Stimulated activated CD4-positive, alpha-beta T cell treated with anti-CD3 and anti-CD28 coated beads, Interleukin-2, amount 100 ng/mL, for 4 hours (primary cell): ENCODE measurements at regions not wholly inside any gene's neighbourhood (a gene's known extent, or its start where the extent isn't known, plus 50 kb on each side); places are given as distances from the start of the nearest gene placed in this dataset.
"Not testable (repeated sequence)": the region's sequence is repeated elsewhere in the genome, so short reads cannot be mapped to it uniquely, and the experiment has no call there.

Source experiments
- DNase-seq: peaks from one replicate; pipeline ENCODE4 v3.0.0-alpha.2; 2020; ENCODE audit warnings: low read depth

DNA sequence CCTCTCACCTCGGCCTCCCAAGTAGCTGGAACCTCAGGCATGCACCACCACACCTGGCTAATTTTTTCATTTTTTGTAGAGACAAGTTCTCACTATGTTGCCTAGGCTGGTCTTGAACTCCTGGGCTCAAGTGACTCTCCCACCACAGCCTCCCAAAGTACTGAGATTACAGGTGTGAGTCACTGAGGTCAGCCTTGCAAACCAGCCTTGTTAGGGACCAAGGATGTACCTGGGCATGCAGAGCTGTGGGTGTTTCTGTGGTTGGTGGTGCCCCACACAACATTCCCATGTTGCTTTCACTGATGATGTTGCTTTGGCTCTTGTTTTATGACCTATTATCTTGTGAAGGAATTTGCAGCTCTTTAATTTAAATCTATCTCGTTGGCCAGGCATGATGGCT lies 54.8 kb downstream of the OTUD1 start:
- no peak for DNase-seq

DNA sequence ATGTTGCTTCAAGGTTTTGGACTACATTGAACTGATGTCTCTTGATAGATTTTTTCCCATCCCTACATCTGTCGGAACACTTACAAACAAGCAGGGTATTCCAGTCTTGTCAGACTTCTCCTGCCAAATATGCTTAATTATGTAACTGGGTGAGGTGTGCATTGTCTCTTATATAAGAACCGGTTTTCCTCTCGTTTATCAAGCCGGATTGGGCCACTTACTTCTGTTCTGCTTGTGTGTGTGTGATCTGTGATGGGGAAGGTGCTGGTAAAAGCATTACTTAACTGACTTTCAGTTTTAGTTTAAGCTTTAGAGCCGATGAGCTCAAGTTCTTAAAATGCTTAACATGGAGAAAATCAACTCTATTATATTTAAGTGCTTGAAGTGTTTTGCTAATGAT lies 57.9 kb downstream of the OTUD1 start:
- no peak for DNase-seq

DNA sequence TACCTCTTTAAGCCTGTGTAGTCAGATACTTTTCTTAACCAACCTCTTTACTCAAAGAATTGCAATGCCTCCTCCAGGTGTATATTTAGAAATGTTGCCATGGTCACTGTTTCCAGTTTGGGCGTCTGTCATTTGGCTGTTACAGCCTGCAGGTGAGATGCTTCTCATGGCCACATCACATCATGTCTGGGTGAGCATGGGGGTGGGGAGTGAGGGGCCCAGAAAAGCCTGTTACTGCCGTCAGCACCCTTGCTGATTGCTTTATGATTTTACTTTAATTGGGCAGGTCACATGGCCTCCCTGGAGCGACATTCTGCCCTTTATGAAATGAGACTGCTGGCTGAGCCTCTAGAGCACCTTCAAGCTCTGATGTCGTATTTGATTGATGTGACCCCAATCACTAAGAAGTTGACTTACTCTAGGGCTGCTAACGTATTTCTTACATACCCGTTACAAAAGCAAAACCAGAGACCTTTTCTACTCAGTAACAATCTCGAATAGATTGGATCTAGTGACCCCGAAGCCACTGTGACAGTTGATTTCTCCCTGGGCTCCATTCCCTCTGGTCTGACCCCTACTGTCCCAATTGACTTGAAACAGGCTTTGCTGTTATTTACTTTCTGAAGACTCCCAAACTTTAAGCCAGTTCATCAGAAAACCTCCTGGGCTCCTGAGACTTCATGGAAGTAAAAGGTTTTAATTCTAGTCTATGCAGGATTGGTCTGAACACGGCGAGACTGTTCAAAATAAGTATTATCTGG lies 60.7 kb downstream of the OTUD1 start:
- no peak for DNase-seq

DNA sequence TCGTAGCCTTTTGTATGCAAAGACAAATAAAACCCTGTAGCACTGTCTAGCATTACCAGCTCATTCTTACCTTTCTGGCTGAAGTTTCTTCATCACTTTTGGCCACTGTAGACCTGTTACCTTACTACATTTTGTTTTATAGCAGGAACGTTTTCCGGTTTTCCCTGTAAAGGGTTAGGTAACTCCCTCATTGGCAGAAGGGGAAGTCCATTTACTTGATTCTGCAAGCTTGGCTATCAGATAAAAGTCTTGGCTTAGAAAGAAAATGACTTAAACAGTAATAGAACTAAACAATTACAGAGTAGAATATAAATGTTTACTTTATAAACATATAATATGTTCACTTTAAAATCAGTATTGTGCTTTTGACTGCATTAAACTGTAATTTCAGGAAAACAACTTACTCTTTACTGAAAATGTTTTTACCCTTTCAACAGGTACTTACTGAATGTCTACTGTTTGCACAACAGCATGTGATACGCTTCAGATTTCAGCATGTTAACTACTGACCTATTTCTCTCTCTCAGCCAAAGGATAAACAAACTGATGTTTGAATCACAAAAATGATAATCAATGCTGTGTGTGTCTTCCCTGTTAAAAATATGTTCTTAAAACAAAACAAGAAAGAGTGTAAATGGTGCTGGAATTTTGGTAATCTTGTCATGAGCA lies 67.1 kb downstream of the OTUD1 start:
- DNase-seq, result no peak

DNA sequence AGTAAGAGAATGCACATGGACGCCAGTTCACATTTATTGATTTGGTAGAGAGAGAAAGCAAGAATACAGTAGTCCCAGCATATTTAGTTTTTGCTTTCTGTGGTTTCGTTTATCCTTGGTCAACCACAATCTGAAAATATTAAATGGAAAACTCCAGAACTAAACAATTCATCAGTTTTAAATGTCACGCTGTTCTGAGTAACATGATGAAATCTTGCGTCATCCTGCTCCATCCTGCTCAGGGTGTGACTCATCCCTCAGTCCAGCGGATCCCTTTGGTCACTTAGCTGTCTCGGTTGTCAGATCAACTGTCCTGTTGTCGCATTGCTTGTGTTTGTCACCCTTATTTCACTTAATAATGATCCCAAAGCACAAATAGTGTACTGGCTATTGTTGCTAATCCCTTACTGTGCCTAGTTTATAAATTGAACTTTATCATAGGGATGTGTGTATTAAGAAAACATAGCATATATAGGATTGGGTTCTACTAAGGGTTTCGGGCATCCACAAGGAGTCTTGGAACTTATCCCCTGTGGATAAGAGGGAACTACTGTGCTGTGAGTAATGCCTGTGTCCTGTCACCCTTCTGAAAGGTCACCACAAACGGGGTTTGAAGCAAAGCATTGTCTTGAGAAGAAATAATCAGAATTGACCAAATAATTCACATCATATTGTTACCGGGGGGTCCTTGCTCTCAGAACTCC lies 73.6 kb downstream of the OTUD1 start:
- DNase-seq, result no peak

DNA sequence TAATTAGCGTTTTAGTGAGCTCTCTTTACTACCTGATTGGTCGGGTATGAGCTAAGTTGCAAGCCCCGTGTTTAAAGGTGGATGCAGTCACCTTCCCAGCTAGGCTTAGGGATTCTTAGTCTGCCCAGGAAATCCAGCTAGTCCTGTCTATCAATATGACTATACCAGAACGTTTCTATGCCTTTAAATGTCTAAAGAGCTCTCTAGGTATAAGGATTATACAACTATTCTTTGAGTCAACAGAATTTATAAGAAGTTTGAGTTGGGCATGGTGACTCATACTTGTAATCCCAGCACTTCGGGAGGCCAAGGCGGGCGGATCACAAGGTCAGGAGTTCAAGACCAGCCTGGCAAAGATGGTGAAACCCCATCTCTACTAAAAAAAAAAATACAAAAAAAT lies 74.7 kb downstream of the OTUD1 start:
- DNase-seq, result not testable (repeated sequence)

DNA sequence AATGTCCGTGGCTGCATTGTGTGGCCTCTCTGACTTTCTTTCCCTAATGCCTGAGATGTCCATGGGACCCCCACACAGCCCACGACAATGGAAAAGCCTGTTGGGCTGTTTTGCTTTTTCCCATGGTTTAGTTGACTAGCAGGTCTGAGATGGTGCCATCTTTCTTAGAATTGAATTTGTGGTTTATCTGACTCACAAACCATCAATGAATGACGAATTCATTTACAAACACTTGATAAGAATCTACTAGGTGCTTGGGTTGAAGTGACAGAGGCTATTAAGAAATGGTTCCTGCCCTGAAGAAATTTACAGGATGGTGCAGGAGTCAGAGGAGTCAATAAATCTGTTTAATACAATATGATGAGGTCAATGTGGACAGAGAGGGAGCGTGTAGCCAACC lies 75.4 kb downstream of the OTUD1 start:
- DNase-seq, result no peak

DNA sequence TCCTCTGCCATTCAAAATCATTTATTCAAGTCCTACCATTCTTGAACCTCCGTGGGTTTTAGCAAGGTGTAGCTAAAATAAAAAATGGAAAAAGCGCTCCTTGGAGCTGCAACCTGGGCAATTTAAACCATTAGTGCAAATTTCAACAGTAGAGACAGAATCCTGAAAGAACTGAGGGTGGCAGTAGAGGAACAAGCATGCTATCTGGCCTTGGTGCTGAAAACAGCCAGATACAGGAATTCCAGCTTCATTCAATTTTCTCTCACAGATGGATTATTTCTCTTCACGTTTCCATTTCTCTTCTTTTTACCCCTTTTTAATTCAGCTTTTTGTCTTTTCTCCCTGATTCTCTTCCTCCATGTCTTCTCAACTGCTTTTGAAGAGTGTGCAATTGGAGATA lies 77.7 kb downstream of the OTUD1 start:
- no peak for DNase-seq

DNA sequence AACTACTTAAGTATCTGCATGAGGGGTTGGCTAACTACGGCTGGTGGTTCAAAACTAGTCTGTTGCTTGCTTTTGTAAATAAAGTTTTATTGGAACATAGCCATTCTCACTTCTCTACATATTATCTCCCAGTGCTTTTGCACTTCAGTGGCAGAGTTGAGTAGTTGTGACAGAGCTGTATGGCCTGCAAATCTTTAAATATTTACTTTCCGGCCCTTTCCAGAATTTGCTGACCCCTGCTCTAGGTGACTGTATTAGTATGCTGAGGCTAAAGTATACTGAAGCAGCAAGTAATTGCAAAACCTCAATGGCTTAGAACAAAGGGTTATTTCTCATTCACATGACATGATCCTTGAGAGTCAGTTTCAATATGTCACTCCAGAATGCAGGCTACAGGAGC lies 78.3 kb downstream of the OTUD1 start:
- DNase-seq, result no peak

DNA sequence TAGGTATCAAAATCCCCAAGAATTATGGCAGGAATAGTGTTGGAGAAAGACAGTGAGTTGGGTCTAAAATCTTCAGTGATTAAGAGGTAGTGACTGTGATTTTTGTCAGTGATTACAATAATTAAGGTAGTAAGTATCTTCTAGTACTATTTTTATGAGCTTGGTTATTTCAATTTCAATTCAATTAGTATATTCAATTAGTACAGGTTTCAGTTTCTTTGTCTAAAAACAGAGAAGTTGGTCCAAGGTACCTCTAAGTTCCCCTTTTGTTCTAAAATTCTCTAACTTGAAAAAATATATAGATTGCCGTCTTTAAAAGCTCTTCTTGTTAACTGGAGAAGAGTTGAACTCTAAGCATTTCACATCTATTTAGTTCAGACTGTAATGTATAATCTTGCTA lies 82.9 kb downstream of the OTUD1 start:
- DNase-seq, result no peak

DNA sequence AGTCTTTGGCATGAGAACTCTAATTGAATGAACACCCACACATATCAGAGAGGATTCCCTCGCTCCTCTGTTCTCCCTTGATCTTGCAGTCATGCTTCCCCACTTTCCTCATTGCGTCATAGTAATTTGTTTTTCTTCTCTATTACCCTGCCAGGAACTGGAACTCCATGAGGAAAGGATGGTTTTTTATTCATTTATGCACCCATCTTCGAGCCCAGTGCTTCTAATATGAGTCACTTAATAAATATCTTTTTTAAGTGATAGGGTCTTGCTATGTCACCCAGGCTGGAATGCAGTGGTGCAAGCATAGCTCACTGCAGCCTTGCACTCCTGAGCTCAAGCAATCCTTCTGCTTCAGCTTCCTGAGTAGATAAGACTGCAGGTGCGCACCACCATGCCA lies 83.5 kb downstream of the OTUD1 start:
- no peak for DNase-seq

DNA sequence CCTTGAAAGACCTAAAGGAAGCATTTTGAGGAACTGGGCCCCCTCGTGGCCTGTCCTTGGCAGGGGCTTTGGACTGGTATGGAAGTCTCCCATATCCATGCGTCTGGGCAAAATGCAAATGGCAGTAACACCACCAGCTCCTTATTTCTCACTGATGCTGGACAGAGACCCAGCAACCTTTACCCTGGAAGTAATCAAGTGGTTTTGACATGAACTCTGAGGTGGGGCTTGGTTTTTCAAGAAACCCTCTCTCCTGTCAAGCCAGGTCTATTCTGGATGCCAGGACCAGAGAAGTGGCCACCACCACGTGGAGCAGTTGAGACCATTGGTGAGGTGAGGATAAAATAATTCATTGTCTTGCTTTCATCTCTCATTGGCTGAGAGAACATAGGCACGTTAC lies 84.4 kb downstream of the OTUD1 start:
- no peak for DNase-seq

DNA sequence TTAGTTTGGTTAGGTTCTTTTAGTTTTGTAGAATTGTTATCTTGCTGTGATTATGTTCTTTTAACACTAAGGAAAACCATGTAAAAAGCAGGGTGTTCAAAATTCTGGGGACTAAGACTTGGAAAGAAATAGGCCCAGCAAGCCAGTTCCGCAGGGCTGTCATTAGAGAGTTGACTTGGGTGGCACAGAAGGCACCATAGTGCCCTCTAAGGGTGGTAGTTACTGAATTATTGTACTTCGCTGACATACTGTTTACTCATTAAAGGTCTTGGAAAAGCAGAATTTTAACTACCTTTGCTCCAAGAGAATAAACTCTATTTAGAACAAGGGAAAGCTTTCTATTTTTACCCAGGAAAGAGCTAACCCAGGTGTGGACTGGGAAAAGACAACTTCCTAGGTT lies 86.5 kb downstream of the OTUD1 start:
- DNase-seq, result no peak

DNA sequence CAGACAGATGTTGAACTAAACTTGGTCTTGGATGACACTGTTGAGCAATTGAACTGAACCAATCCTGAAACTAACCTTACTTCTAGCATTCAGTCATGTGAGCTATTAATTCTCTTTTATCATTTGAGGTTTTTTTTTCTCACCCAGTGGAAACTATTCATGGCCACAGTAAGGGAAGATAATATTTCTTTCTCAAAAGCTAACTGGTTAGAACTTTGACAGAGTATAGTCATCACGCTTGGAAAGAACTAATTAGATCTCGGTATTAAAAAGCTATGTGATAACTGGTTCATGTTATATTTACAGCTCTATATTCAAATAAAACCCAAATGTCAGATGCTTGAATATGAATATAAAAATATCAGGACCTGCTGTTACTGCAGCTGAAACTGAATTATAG lies 89.5 kb downstream of the OTUD1 start:
- DNase-seq, result no peak

DNA sequence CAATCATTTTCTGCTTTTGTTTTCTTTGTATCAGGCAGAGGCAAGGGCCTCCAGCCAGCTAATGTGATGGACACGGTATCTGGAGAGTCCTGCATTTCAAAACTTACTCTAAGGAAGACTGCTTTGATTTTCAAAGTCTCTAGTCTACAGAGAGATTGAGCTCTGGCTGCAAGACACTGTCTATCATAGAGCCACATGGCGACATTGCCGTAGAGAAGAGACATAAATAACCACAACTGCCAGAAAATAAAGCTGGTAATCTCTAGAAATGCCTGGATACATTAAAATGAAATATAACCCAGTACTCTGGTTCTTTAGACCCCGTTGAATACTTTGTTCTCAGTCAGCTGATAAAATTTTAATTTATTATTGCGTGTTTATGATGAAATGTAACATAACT lies 90.8 kb downstream of the OTUD1 start:
- DNase-seq, result no peak

DNA sequence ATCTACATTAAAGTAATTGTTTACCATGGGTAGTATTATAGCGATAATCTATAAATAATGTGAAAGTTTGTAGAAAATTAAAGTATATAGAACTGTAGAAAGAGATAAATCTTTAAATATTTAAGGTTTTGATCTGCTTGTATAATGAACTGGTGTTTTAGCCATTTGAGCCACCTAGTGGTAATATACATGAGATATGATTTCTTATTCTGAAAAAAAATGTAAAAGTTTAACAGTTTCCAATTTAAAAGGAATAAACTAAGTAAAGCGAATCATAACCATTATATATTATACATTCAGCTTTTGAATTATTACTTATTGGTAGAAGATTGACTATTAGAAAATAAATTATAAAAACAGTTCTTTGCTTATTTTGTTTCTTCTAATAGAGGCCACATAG lies 91.2 kb downstream of the OTUD1 start:
- no peak for DNase-seq

DNA sequence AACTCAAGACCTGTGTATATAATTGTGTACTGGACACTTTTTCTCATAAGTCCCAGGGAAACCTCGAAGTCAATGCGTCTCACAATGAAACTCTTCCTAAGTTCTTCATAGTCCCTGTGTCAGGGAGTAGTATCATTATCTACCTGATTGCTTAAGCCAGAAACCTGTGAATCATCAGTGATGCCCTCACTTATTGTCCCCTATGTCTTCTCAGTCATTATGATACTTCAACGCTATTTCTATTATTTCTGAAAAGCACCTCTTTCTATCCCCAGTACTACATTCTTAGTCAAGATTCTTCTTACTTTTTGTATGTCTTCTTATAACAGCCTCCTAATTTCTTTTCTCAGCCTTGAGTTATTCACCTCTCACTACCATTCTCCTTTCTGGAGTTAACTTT lies 94.3 kb downstream of the OTUD1 start:
- no peak for DNase-seq

DNA sequence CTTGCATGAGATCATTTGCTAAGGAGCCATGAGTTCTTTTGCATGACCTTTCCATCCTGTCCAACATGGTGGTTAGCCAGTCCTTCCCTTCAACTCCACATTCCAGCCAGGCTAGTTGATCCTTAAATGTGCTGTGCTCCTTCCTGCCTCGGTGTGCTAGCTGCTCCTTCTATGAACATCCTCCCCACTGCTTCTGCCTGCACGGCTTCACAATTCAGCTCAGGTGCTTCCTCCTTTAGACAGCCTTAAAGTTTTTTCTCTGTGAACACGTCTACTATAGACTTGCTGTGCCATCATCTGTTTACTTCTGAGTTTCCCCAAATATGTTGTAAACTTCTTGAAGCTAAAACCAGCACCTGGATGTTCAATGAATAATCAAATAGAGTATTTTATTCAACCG lies 95.5 kb downstream of the OTUD1 start:
- no peak for DNase-seq

DNA sequence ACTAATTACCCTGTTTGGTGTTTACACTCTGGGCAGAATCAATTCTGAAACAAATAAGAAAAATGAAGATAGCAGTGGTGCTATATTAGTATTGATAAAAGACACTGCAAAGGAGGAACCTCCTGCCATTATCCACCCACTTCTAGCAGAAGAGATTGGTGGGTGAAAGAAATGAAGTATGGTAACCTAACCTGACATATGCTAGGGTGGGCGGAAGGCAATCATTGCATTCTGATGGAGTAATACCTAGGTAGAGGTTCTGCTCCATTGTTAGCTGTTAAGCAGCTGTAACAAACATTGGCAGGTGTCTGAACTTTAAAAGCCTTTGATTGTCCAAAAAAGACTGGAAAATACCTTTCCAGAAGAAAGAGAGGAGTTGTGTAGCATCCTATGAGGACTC lies 95.9 kb downstream of the OTUD1 start:
- DNase-seq, result no peak

DNA sequence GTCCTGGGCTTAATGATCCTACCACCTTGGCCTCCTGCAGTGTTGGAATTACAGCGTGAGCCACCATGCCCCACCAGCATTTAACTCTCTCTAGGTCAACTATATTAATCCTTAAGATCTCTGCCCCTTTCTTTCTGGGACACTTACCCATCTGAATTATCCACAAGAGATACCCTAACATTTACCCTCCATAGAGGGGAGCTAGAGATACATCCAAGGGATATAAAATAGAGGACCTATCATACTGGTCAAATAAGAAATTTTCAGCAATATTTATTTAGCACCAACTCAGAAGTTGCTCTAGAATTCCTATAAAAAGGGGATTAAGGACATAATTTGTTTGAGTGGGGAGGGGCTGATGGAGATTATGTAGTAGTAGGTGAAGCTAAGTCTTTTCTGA lies 96.5 kb downstream of the OTUD1 start:
- no peak for DNase-seq

DNA sequence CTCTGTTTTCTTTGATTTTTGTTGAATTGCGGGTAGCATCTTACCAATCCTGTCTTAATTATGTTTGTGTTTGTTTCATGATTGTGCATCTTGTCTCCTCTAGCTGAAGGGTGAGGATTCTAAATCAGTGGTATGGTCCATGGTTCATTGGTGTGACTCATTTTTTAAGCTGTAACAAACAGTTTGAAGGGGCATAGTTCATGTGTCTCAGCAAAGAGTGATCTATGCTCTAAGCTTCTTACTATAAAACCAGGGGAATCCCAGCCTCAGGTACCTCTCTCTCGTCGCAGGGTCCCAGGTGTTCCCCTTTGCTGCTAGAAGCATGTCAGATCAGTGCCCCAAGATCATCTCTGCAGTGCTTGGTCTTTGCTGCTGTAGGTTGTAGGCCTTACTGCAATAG lies 100.1 kb downstream of the OTUD1 start:
- no peak for DNase-seq

DNA sequence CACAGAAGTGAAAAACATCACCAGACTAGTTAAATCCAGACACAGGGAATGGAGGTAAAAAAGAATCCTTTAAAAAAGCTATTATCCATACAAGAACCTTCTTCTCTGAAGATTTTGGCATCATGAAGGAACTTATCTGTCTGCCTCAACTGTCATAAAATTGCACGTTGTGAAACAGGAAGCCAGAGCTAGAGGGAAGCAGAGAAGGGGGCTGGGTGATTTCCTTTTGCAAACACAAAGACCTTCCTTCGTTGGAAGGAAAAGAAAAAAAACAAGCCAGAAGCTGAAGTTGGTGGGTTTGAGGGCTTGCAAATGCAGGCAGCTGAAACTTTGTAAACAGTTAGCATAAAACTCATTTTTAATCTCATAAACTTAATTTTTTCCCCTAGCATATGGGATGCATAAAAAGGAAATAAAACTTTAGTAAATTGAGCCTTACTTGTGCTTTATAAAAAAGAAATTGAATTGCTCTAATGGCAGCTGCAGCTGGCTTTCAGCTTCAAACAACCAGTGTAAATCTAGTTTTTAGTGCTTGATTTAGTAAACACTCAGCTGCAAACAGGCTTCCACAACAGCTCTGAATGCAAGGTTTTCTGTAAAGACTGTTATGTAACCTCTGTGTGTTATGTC lies 101.6 kb downstream of the OTUD1 start:
- DNase-seq, result no peak
